ENCODE measurements at regions not wholly inside any gene's neighbourhood (a gene's known extent, or its start where the extent isn't known, plus 50 kb on each side); places are given as distances from the start of the nearest gene placed in this dataset.

DNA sequence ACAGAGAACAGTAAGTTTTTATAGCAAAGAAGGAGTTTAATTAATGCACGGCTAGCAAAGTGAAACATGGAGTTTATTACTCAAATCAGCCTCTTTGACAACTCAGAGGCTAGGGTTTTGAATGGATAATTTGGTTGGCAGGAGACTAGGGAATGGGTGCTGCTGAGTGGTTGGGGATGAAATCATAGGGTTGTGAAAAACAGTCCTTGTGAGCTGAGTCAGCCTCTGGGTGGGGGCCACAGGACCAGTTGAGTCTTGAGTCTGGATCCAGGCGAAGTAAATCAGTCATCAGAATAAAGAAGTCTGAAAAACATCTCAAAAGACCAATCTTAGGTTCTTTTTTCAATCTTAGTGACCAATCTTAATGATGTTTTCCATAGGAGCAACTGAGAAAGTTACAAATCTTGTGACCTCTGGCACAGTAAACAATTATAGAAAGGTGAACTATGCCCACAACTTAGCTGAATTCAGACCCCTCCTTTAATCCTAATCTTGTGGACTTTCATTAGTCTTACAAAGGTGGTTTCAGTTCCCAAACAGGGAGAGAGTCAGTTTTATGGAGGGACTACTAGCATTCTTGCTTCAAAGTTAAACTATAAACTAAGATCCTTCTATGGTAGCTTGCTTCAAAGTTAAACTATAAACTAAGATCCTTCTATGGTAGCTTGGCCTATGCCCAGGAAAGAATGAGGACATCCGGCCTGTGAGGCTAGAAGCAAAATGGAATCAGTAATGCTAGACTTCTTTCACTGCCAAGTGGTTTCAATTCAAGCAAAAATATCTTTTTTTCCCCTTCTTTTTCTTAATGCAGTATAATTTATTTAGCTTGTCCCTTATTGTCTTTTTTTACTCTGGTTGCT lies 84.5 kb downstream of the AASDHPPT start:
- no peak for TF ChIP-seq ZBTB7A (IDR thresholded peaks at IDR 0.05; ENCODE audit: borderline replicate concordance, control insufficient read depth, low read depth, low read length)
- TF ChIP-seq, protein P1, sequence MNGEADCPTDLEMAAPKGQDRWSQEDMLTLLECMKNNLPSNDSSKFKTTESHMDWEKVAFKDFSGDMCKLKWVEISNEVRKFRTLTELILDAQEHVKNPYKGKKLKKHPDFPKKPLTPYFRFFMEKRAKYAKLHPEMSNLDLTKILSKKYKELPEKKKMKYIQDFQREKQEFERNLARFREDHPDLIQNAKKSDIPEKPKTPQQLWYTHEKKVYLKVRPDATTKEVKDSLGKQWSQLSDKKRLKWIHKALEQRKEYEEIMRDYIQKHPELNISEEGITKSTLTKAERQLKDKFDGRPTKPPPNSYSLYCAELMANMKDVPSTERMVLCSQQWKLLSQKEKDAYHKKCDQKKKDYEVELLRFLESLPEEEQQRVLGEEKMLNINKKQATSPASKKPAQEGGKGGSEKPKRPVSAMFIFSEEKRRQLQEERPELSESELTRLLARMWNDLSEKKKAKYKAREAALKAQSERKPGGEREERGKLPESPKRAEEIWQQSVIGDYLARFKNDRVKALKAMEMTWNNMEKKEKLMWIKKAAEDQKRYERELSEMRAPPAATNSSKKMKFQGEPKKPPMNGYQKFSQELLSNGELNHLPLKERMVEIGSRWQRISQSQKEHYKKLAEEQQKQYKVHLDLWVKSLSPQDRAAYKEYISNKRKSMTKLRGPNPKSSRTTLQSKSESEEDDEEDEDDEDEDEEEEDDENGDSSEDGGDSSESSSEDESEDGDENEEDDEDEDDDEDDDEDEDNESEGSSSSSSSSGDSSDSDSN (IDR thresholded peaks at IDR 0.05; ENCODE audit: borderline replicate concordance in 1 of 2, low read depth in 2 of 2, low read length in 2 of 2): no peak
- TF ChIP-seq ZNF175 (CRISPR knock-in tag; IDR thresholded peaks at IDR 0.05; ENCODE audit: low read depth): no peak
- no peak for TF ChIP-seq ZNF134 (CRISPR knock-in tag; conservative IDR thresholded peaks at IDR 0.05)
- no peak for TF ChIP-seq CCAR2 (IDR thresholded peaks at IDR 0.05; ENCODE audit: low read depth, low read length)
- no peak for TF ChIP-seq ZFP36 (IDR thresholded peaks at IDR 0.05; ENCODE audit: low read depth, low read length, partially characterized antibody)
- TF ChIP-seq PTRF (tag; IDR thresholded peaks at IDR 0.05): no peak
- no peak for TF ChIP-seq KLF1 (tag; IDR thresholded peaks at IDR 0.05)
- no peak for TF ChIP-seq TCF7L2 (IDR thresholded peaks at IDR 0.05; ENCODE audit: low read depth, low read length)
- TF ChIP-seq JUNB (CRISPR knock-in tag; conservative IDR thresholded peaks at IDR 0.05): no peak
- no peak for TF ChIP-seq EP400 (IDR thresholded peaks at IDR 0.05)
- Histone ChIP-seq H3K9me3 (replicated peaks; ENCODE audit: control insufficient read depth, insufficient read depth, low read depth, low read length) (no peaks in the 10 kb centered on the region), H3K9ac (ENCODE audit: insufficient read depth in 1 of 2, low read depth in 2 of 2, low read length in 2 of 2) (no peak overlapping the region), H3K79me2 (ENCODE audit: control insufficient read depth, insufficient read depth, low read length) (no peaks in the 10 kb centered on the region), H3K9me1 (ENCODE audit: control insufficient read depth, insufficient read depth, low read length) (no peaks in the 10 kb centered on the region), H3K27me3 (ENCODE audit: control insufficient read depth in 2 of 2, insufficient read depth in 2 of 2, low read length in 2 of 2) (no peaks in the 10 kb centered on the region), H4K20me1 (replicated peaks; ENCODE audit: control insufficient read depth, insufficient read depth, low read length) (no peaks in the 10 kb centered on the region), H3K27ac (ENCODE audit: extremely low read depth, low read depth, low read length) (no peak overlapping the region), H3K36me3 (ENCODE audit: control insufficient read depth, insufficient read depth, low read length) (no peaks in the 10 kb centered on the region), H2AFZ (ENCODE audit: low read depth, low read length) (no peak overlapping the region), H3K4me2 (ENCODE audit: insufficient read depth, low read length) (no peak overlapping the region), H3K4me1 (replicated peaks in 1 of 2; ENCODE audit: control insufficient read depth in 2 of 2, insufficient read depth in 2 of 2, low read length in 2 of 2) (no peaks in the 10 kb centered on the region), H3K4me3 (no peak overlapping the region)
- no peak for ATAC-seq
- POLR2A ChIA-PET: no interaction called here
- CTCF ChIA-PET (ENCODE audit: low intra/inter-chr PET ratio): no interaction called here
- intact Hi-C loops (cut with micrococcal nuclease): no loop called here
- no TSS peak for BruUV-seq (replicated peaks)
- in situ Hi-C loops (cut with MboI): no loop called here
- FAIRE-seq: no peak
- WGBS (ENCODE audit: insufficient coverage, low coverage, missing lambda C conversion rate): 5% methylated on average over 3 of the region's 3 CpGs
- DNase-seq (ENCODE audit: extremely low read depth in 1 of 4, low spot score in 3 of 4): no peak

All from K562 (cell line).